Keratinocyte (primary cell): ENCODE measurements at regions not wholly inside any gene's neighbourhood (a gene's known extent, or its start where the extent isn't known, plus 50 kb on each side); places are given as distances from the start of the nearest gene placed in this dataset.

Source experiments
- CTCF ChIP-seq, 3 experiments: IDR thresholded peaks in 1 of 3; conservative IDR thresholded peaks in 1 of 3; optimal IDR thresholded peaks in 1 of 3; 2 replicates in 2 of 3; 3 replicates in 1 of 3; pipeline versions ENCODE3 to v1.5.1; 2011; ENCODE audit warnings: low read length in 3 of 3, mild to moderate bottlenecking in 3 of 3, moderate library complexity in 2 of 3, control low read depth in 1 of 3, inconsistent platforms in 1 of 3; ENCODE audit not compliant: insufficient read depth in 2 of 3; ENCODE audit errors: extremely low read depth in 1 of 3
- EZH2 ChIP-seq: IDR thresholded peaks from one replicate; pipeline ENCODE4 v1.6.1; 2012; ENCODE audit warnings: inconsistent platforms, mild to moderate bottlenecking, low read length, moderate library complexity

DNA sequence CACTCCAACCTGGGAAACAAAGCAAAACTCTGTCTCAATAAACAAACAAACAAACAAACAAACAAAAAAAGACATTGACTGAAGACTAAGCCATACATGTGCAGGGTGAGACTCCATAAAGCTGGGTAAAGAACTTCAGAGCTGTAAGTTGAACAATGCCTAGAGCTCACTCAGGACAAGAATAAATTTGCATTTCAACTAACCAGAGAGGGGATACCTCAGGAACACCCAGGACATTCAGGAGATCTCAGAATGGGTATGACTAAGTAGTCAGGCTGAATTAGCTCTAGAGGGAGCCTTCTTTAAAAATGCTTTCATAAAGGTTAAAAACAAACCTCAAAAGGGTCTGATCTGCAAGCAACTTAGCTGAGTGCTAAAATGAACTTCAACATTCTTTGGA, 267.7 kb upstream of the DIO3 start:
- TF ChIP-seq CTCF (optimal IDR thresholded peaks at IDR 0.05 in 1 of 3, IDR thresholded peaks at IDR 0.05 in 1 of 3, conservative IDR thresholded peaks at IDR 0.05 in 1 of 3; ENCODE audit: extremely low read depth in 1 of 3, insufficient read depth in 2 of 3, low read length in 3 of 3) (no peak), EZH2 (no peak)
